HG02571 (cell line): ENCODE measurements at regions not wholly inside any gene's neighbourhood (a gene's known extent, or its start where the extent isn't known, plus 50 kb on each side); places are given as distances from the start of the nearest gene placed in this dataset.

Experiments used
- ATAC-seq: cut with Tn5 transposase; IDR thresholded peaks from one replicate; pipeline ENCODE4 v1.9.1; 2021; ENCODE audit warnings: mild to moderate bottlenecking, moderate library complexity; ENCODE audit not compliant: unreplicated experiment

DNA sequence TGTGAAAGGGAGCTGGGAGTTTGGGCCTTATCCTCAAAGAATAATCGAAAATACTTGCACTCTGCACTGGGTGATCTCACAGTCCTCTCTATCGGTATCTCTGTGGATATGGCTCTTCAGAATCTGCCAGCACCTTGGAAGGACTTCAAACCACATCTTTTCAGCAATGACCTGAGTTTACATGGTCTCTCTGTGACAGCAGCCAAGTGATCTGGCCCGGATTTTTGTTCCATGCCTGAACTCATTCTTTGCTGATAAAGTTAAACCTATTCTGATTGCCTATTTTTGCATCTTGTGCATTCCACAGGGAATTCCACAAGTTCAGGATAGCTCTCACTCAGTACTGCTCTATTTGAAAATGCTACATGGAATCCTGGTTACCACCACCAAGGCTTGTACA, 98.9 kb downstream of the HDGFL1 start:
- ATAC-seq = no peak

DNA sequence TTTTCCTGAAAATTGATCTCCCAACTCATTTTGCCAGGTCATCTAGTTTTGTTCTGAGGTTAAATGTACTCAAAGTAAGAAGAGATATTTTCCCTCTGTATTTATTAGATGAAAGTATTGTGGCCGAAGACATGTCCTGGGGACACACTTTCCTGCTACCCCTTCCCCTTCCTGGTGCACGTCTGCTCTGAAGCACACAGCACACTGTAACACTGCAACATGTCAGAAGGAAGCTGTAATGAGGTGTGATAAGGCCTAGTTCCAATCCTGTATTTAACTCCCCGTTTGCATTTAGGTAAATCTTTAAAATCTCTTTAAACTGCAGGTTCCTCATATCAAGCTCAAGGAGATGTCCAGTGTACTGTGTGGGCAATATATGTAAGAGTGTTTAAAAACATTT, 99.4 kb downstream of the HDGFL1 start:
- ATAC-seq = no peak

DNA sequence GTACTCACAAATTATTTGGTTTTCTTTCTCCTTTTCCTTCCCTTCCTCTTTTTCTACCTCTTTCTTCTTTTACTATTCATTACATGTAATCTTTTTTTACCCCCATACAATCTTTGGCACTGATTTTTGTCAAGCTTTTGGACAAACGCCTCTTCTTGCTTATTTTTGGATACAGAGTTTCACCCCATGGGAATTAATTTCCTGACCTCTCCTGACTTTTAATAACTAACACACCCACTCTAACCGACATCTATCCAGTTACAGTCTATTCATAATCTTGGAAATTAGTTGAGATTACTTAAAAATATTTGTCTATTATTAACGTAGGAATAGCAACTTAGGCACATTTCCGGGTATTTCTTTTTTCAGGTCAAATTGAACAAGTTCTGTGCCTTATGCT, 101.2 kb downstream of the HDGFL1 start:
- ATAC-seq = no peak

DNA sequence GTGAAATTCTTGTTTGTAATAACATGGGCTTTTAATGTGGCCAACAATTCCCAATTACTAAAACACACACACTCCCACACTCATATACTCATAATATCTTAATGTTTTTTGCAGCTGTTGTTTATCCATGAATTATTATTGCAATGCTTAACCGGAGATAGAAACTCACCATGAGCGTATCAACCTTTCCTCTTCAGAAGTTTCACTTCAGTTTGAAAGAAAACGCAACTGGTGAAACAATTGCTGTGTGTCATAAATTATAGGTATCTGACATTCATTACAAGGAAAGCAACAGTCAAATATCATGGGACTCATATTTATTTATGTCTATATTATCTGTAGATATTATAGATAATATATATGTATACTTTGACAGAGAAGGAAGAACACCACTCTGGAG, 104.1 kb downstream of the HDGFL1 start:
- no peak for ATAC-seq

DNA sequence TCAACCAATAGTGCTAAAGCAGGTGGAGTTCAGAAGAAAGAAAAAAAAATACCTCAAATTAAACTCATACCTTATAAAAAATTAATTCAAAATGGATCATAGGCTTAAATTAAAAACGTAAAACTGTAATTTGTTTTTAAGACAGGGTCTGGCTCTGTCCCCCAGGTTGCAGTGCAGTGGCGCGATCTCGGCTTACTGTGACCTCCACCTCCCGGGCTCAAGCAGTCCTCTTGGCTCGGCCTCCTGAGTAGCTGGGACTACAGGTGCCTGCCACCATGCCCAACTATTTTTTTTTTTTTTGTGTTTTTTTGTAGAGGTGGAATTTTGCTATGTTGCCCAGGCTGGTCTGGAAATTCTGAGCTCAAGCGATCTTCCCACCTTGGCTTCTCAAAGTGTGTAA, 111.6 kb downstream of the HDGFL1 start:
- no peak for ATAC-seq

DNA sequence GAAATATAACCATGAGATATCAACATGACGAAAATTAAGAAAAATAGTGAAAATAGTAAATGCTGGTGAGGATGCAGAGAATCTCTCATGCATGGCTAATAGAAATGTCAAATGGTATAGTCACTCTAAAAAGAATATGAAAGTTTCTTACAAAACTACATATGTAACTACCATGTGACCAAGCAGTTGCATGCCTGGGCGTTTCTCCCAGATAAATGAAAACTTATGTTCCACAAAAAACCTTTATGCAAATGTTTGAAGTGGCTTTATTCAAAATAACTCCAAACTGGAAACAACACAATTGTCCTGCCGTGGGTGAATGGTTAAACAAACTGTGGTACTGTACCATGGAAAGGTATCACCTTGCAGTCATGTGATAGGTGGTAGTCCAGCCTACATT, 112.4 kb downstream of the HDGFL1 start:
- ATAC-seq = no peak

DNA sequence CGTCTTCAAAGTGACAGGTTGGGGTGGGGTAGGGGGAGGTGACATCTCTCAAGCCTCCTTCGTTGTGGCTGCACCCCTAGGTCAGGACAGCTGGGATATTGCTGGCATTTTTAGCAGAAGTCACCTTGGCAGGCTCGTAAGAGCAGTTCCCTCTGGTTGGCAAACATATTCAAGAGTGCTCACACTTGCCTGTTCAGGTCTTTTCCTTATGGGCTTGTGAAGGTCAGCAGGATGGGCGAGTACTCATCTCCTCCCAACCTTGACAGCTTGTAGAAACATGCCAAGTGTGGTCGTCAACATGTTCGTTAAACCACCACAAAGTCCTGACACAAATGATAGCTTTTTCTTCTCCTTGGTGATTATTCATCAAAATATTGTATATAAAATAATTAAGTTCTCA, 113.6 kb downstream of the HDGFL1 start:
- ATAC-seq = no peak

DNA sequence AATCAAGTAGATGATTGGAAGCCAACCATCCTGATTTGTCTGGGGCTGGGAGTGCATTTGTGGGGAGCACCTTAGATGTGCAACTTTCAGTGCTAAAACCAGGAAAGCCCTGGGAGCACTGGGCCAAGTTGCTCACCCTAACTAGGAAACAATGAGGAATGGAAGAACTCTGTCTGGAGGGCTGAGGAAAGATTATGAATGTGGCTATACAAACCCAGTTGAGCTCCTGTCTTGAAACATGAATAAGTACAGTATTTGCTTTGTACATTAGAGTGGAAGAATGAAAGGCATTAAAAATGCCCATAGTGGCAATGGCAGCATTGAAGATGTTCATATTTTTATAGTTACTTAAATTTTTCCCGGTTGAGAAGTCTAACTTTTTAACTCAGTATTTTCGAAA, 121.1 kb downstream of the HDGFL1 start:
- no peak for ATAC-seq

DNA sequence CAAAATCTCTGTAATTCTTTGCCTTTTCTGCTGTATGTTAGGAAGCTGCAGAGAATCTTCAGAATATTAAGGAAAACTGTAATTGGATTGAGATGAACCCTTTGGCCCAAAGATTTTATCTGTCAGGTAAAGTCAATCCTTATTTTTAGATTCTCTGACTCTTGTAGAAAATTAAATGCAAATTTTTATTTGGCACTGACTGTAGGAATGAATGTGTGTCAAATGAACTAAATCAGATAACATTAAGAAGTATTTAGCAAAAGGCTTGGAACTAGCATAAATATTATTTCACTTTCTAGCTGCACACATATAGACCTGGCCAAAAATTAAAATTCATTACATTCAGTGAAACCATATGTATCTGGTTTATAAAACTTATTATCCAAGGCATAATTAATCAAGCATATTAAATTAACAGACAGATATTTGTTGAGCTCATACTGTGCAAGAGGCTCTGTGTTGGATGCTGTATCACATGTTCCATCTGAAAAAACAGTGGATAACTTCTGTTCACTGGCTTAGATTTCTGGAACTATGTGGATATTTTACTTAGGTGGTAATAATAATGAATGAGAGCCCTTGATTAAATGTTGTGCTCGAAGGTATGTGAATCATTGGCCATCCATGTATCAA, 124.8 kb downstream of the HDGFL1 start:
- no peak for ATAC-seq

DNA sequence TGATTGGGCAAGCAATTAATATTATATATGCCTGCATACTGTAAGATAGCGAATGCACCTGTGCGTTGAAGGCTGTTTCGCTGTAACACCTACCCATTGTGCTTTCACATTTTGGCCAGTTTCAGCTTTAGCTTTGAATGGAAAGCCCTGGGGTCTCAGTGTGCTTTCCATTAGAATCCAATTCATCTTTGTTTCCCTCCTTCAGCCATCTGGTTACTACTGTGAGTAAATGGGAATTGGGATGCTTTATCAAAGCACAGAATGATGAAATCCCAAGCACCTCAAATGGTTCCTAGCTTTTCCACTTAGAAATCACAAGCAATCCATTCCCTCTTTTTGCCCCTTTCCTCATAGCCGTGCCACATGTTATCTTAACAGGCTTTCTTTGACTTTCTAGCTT, 127.1 kb downstream of the HDGFL1 start:
- no peak for ATAC-seq

DNA sequence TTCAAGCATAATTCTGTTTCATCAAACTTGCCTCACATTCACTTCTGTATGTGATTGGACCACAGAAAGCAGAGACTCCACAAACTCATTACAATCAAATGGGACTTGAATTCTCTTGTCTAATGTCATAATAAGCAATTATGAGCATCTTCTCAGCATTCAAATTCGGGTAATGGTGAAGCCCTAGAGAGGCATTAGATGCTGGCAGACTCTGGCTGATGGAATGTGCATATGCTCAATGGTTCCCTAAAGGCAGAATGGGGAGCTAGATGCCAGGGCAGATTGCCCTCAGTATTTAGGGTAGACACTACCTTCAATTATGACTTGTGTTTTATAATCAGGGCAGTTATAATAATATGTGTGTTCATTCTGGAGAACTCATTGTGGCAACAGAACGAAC, 127.9 kb downstream of the HDGFL1 start:
- no peak for ATAC-seq

DNA sequence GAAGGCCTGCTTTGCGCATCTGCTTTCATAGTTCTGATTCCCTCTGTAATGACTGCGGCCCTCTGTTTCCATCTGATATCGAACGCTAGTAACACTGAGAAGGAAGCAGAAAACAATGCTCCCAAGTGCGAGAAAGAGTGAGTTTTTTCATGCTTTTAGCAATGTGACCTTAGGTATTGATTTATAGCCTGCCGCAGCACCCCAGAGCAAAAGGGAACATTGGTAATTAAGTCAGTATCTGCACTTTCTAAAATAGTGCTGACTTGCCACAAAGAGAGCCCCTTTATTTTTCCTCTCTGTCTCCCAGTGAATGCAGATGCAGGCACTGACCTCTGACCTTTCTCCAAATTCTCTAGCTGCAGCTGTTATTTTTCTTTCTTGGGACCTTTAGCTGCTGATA, 129.8 kb downstream of the HDGFL1 start:
- no peak for ATAC-seq

DNA sequence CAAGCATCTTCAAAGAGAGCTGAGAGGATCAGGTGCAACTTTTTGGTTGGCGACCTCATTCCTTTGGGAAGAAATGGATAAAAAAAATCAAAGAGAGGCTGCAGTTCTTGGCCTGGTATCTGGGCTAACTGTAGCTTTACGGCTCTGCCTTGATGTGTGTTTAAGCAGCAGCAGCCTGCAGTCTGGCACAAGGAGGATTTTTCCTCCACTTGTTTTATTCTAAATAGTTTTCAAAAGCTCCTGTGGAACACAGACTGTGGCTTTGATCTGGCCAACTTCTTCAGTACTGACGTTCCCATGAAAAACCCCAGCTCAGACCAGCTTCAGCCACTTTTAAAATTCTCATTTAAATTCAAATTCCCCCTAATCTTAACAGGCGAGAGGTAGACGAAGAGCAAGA, 137.3 kb downstream of the HDGFL1 start:
- no peak for ATAC-seq

DNA sequence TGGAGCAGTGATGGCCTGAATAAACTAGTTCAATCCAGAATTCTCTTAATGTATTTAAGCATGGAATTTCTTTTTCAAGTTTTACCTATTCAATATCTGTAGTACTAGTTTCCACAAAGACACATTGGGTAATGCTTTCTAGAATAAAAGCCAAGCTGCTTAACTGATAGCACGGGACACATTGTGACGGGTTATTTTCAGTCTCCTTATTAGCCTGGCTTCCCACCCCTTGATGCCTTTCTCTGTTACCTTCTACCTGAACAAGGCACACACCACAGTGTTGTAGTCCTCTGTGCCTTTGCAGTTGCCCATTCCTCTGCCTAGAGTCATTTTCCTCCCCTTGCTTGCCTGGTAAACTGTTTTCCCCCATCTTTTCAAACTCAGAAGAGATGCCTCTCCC, 139.1 kb downstream of the HDGFL1 start:
- no peak for ATAC-seq

DNA sequence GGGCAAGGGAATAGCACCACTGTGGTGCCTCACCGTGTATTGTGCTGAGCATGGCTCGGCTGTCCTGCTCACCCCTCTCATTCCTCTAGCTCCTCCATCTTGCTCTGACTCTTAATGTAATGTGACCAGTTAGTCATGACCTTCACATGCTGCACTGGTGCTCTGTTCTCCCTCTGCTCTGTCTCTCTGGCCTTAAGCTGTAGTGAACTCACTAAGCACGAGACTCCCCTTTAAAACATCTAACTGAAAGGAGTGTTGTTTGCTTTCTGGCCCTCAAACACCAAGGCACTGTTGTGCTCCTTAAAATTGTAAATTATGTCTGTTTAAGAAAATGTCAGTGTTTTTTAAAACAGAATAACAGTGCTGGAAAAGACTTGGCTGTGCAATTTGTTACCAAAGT, 140.4 kb downstream of the HDGFL1 start:
- ATAC-seq = no peak

DNA sequence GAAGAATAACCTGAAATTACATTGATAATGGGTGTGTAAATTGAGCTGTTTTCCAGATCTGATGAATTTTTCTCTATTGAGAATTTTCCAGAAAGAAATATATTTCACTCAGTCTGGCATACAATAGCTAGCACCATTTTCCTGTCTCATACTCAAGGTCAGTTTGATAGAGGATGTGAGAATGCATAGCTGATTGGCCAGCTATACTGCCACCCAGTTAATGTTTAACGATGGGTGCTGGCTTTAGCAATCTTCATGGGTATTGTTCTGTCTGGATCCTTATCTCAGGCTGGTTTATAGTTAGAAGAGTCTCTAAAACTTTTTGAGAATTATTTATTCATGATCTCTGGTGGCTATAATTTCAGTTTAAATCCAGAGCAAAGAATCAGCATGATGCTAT, 147.4 kb downstream of the HDGFL1 start:
- no peak for ATAC-seq

DNA sequence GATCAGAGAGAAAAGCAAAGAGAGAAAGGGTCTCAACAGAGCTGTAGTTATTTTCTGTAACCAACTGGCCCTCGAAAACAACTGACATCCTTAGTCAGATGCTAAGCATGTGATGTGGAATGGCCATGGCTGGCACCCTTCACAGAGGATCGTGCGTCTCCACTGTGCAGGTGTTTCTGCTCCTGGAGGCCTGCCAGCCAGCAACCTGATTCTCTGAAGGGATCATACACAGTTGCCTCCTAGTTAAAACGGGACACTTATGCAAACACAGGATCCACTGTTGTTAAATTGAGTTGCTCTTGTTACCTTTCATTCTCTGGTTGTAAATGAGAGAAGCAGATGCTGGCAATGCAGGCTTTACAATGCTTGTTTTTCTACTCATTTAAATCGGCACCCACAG, 148.5 kb downstream of the HDGFL1 start:
- no peak for ATAC-seq

DNA sequence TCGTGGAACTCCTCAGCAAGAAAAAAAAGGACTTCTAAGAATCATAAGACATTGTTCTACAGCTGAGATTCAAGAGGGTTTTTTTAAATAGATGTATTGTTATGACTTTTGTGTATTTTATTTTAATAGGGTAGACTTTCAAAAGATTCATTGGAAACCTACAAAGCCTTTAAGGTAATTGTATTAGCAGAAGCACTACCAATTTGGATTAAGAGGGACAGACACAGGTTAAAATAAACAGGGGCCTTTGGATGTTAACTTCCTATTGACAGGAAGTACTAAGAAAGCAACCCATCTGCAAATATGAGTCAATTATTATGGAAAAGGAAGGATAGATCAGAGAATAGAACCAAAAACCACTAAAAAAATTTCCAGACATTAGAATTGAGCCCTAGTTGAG, 153.5 kb downstream of the HDGFL1 start:
- ATAC-seq = no peak

DNA sequence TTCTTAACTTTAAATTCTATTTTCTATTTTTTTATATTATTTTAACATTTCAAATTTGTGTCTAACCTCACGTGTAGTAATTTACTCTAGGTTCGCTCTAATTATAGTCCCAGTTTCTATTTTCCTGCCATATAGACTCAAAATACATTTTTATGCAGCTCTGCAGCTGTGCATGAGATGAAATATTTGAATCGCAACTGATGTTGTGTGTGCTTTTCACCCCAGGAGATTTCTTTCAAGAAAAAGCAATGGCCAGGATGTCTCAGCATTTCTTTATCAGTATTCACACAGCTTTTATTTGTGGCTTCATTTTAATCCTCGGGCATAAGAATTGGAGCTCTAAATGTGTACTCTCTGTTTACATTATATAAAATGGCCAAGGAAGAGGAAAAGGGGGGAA, 157.6 kb downstream of the HDGFL1 start:
- ATAC-seq = no peak

DNA sequence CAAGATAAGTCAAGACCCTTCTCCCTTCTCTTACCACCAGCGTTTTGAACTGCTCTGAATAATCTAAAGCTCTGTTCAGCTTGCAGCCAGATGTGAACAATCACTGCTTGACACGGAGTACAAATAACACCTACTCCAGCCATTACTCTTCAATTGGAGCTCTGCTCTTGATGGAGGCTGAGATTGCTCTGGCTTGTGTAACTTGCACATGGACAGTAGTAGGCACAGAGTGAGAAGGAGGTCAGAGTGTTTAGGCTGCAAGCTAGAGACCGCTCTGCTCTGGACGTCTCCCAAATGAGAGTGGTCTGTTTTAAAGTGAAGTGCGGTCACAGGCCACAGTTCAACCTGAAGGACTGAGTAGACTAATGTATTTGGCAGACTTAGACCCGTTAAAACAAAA, 158.3 kb downstream of the HDGFL1 start:
- ATAC-seq = no peak

DNA sequence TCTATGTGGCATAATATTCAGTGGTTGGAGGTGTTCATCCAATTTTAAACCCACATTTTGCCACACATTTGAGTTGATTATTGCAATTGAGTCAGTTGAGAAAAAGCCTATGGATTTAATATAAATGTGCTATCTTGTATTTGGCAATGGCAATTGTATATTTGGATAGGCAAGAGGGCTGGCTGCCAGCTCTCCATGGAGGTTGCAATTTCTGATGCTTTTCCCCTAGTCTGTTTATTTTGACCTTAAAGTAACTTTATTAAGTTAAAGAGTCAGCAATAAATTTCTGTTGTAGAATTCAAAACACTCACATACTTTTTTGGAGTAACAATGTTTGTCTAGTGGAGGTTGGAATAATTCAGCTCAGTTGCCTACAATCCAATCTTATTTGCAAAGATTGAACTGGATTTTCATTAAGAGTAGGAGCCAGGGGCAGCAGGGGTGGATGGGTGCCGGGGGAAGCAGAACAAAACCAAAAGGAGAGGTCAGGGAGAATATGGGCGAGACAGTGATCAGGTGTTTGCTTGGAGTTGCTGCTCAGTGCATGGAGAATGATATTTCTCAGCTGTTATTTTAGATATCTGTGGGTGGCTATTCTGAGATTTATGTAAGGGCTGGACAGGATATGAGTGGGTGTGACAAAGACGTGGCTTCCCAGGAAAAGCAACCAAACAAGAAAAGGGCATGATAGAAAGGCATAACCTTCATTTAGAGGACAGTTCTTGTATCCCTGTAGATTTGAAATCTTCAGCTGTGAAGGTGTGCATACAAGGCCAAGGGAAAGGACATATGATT, 163.0 kb downstream of the HDGFL1 start:
- no peak for ATAC-seq

DNA sequence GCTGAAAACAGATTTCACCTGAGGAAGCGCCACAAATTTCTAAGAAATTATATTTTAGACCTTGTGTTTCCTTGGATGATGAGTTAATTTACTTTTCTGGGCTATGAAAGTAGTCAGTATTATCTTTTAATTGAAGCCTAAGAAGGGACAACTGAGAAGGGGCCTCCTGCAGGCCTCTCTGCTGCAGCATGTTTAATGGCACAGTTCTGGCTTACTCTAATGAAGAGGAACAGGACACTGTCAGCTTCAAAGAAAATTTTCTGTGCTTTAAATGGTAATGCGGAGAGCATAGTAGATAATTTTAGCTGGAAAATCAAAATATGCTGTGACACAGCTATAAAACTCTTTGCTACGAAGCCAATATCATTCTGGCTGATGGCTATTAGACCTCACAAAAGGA, 167.4 kb downstream of the HDGFL1 start:
- no peak for ATAC-seq

DNA sequence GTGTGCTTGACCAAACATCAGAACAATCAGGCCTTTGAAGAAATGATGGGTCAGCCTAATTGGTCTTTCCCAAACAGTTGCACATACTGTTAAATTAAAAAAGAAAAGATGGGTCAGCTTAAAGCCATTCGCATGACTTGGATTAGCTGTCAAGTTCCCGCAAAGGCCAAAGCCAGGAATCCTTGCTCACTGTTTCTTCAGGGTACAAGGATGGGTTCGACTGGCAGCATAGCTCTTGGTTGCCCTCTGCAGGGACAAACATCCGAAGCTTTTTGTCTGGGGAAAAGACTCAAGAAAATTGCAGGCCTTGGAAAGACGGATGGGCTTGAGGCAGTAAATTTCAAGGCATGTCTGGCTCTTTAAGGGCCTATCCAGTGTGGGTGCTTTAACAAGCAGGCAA, 168.0 kb downstream of the HDGFL1 start:
- no peak for ATAC-seq
